ENCODE measurements at regions not wholly inside any gene's neighbourhood (a gene's known extent, or its start where the extent isn't known, plus 50 kb on each side); places are given as distances from the start of the nearest gene placed in this dataset.

DNA sequence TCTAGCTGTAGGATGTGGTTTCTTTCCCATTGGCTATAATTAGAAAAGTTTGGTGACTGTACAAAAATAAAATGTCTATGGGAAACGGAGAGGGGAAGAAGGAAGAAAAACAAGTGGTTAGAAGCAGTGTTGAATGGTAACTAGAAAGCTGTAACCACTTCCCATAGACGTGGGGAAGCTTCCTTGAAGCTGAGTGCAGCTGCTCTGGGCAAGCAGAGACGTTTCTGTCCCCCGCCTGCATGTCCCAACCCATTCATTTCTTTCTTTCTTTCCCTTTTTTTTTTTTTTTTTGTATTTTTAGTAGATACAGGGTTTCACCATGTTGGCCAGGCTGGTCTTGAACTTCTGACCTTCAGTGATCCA is 367.8 kb upstream of the HS6ST1 start:
- Histone ChIP-seq H3K27ac (no peak overlapping the region), H3K4me1 (no peaks in the 10 kb centered on the region), H3K9me3 (no peaks in the 10 kb centered on the region), H3K4me3 (no peak overlapping the region), H3K36me3 (no peaks in the 10 kb centered on the region), H3K27me3 (no peaks in the 10 kb centered on the region)
- peak in 1 of 2 donors; percentile 46 for DNase-seq (ENCODE audit: low spot score in 2 of 2)
- intact Hi-C loops (cut with DNase I) = no loop called here
- TF ChIP-seq CTCF (IDR thresholded peaks at IDR 0.05) = no peak

GRCh38 chr2:128686881-128687555 is 368.4 kb upstream of the HS6ST1 start:
- no peaks in the 10 kb centered on the region for H3K4me1 ChIP-seq
- no peaks in the 10 kb centered on the region for H3K36me3 ChIP-seq
- peak in 1 of 2 donors; percentile 30 for DNase-seq (ENCODE audit: low spot score in 2 of 2)
- no peaks in the 10 kb centered on the region for H3K9me3 ChIP-seq
- H3K4me3 ChIP-seq = no peak overlapping the region
- H3K27ac ChIP-seq = no peak overlapping the region
- no peak for TF ChIP-seq CTCF (IDR thresholded peaks at IDR 0.05)
- H3K27me3 ChIP-seq = no peaks in the 10 kb centered on the region
- intact Hi-C loops (cut with DNase I) = no loop called here

GRCh38 chr2:128687565-128687964 is 368.9 kb upstream of the HS6ST1 start:
- H3K36me3 ChIP-seq = no peaks in the 10 kb centered on the region
- H3K27ac ChIP-seq = no peak overlapping the region
- no peak overlapping the region for H3K4me3 ChIP-seq
- no peak for TF ChIP-seq CTCF (IDR thresholded peaks at IDR 0.05)
- no peaks in the 10 kb centered on the region for H3K9me3 ChIP-seq
- DNase-seq (ENCODE audit: low spot score in 2 of 2) = no peak
- H3K27me3 ChIP-seq = no peaks in the 10 kb centered on the region
- intact Hi-C loops (cut with DNase I) = no loop called here
- H3K4me1 ChIP-seq = no peaks in the 10 kb centered on the region

DNA sequence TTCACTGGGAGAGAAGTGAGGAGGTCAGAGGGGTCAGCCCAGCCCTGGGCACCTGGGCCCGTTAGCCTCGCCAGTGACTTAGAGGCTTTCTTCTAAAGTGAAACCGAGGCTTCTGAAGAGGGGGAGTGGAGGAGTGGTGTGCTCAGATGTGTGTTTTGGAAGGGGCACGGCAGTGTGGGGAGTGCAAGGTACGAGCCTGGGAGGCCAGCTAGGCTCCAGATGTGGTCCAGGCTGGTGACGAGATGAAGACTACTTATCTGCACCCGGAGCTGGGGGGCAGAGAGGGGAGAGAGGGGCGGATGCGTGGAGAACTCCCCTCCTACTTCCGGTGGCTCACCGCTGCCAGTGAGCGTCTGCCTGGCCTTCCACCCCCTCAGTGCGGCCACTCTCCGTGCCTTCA is 371.3 kb upstream of the HS6ST1 start:
- H3K27me3 ChIP-seq = no peaks in the 10 kb centered on the region
- no peaks in the 10 kb centered on the region for H3K9me3 ChIP-seq
- H3K36me3 ChIP-seq = no peaks in the 10 kb centered on the region
- H3K27ac ChIP-seq = no peak overlapping the region
- no peak for TF ChIP-seq CTCF (IDR thresholded peaks at IDR 0.05)
- intact Hi-C loops (cut with DNase I) = no loop called here
- DNase-seq (ENCODE audit: low spot score in 2 of 2) = no peak
- H3K4me1 ChIP-seq = no peaks in the 10 kb centered on the region
- H3K4me3 ChIP-seq = no peak overlapping the region

DNA sequence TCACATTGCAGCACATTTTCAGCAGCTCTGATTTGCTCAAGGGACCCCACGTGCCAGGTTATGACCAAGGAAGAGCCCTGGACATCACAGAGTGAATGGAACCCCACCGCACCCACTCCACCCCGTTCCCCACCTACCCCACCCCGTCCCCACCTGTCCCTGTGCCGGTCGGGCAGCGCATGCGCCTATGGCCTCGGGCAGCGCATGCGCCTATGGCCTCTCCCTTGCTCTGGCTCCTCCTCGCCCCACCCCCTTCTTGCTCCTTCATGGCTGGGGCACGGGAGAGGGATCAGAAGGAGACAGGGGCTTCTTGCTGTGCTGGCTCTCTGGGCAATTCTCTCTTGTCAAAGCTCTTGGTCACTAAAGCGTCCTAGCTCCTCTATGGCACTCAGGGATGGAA is 371.8 kb upstream of the HS6ST1 start:
- Histone ChIP-seq H3K9me3 (no peaks in the 10 kb centered on the region), H3K4me3 (no peak overlapping the region), H3K36me3 (no peaks in the 10 kb centered on the region), H3K27me3 (no peaks in the 10 kb centered on the region), H3K27ac (no peak overlapping the region), H3K4me1 (no peaks in the 10 kb centered on the region)
- intact Hi-C loops (cut with DNase I) = no loop called here
- TF ChIP-seq CTCF (IDR thresholded peaks at IDR 0.05) = no peak
- peak in 1 of 2 donors; percentile 19 for DNase-seq (ENCODE audit: low spot score in 2 of 2)

GRCh38 chr2:128690869-128691268 is 372.2 kb upstream of the HS6ST1 start:
- intact Hi-C loops (cut with DNase I) = no loop called here
- Histone ChIP-seq H3K9me3 (no peaks in the 10 kb centered on the region), H3K27ac (no peak overlapping the region), H3K4me3 (no peak overlapping the region), H3K27me3 (no peaks in the 10 kb centered on the region), H3K36me3 (no peaks in the 10 kb centered on the region), H3K4me1 (no peaks in the 10 kb centered on the region)
- TF ChIP-seq CTCF (IDR thresholded peaks at IDR 0.05) = no peak
- peak in 1 of 2 donors; percentile 47 for DNase-seq (ENCODE audit: low spot score in 2 of 2)
